ENCODE measurements at regions not wholly inside any gene's neighbourhood (a gene's known extent, or its start where the extent isn't known, plus 50 kb on each side); places are given as distances from the start of the nearest gene placed in this dataset.
A peak's percentile ranks its signal among the peaks of the same experiment; 100 is the strongest.

DNA sequence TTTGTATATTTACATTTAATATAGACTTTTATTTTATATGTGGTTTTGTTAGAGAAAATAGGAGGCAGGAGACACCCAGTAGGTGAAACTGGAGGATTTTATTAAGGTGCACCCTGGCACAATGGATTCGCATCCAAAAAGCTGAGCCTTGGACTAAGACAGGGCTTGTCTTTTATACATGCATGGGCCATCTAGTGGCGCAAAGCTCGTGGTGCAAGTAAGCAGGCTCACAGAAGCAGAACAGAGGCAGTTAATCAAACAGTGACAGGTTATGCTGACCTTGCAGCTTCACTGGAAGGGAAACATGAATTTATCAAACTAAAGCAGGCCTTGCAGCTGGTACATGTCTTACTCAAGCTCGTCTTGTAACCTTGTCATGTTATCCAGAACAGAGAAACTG is 58.8 kb upstream of the ZNF681 start:
- ATAC-seq (peak; percentile 78), DNase-seq (ENCODE audit: low spot score) (peak; percentile 53)
- H3K9me3 Mint-ChIP-seq = peaks cover 67% of the 10 kb centered on the region
- ChIA-PET POLR2A (interaction anchor here (0.7 to 0.8 kb wide), 2 partner anchors 195 to 402 kb away, joined by 3 read pairs; no protein-coding TSS in a partner anchor), CTCF (interaction anchor here (0.6 to 1.3 kb wide), 7 partner anchors 13 to 402 kb away, joined by 3 to 5 read pairs (median 4); partner anchors contain the start of genes ZNF675 and ZNF681)
- H3K27ac Mint-ChIP-seq = no peak overlapping the region
- H3K27me3 Mint-ChIP-seq (ENCODE audit: low read depth) = peaks cover 3% of the 10 kb centered on the region; the same call in 1 of the 2 replicates
- H3K4me3 Mint-ChIP-seq = no peak overlapping the region
- peaks cover 9% of the 10 kb centered on the region; the same call in 1 of the 2 replicates for H3K4me1 Mint-ChIP-seq
- peaks cover 74% of the 10 kb centered on the region for H3K36me3 Mint-ChIP-seq
- TF ChIP-seq, protein P1, sequence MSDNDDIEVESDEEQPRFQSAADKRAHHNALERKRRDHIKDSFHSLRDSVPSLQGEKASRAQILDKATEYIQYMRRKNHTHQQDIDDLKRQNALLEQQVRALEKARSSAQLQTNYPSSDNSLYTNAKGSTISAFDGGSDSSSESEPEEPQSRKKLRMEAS (CRISPR knock-in tag; IDR thresholded peaks at IDR 0.05) = no peak
- TF ChIP-seq NFATC4 (CRISPR knock-in tag; IDR thresholded peaks at IDR 0.05) = no peak
- no peak for TF ChIP-seq ZBTB21 (CRISPR knock-in tag; IDR thresholded peaks at IDR 0.05; ENCODE audit: borderline replicate concordance)
- TF ChIP-seq, protein P2, sequence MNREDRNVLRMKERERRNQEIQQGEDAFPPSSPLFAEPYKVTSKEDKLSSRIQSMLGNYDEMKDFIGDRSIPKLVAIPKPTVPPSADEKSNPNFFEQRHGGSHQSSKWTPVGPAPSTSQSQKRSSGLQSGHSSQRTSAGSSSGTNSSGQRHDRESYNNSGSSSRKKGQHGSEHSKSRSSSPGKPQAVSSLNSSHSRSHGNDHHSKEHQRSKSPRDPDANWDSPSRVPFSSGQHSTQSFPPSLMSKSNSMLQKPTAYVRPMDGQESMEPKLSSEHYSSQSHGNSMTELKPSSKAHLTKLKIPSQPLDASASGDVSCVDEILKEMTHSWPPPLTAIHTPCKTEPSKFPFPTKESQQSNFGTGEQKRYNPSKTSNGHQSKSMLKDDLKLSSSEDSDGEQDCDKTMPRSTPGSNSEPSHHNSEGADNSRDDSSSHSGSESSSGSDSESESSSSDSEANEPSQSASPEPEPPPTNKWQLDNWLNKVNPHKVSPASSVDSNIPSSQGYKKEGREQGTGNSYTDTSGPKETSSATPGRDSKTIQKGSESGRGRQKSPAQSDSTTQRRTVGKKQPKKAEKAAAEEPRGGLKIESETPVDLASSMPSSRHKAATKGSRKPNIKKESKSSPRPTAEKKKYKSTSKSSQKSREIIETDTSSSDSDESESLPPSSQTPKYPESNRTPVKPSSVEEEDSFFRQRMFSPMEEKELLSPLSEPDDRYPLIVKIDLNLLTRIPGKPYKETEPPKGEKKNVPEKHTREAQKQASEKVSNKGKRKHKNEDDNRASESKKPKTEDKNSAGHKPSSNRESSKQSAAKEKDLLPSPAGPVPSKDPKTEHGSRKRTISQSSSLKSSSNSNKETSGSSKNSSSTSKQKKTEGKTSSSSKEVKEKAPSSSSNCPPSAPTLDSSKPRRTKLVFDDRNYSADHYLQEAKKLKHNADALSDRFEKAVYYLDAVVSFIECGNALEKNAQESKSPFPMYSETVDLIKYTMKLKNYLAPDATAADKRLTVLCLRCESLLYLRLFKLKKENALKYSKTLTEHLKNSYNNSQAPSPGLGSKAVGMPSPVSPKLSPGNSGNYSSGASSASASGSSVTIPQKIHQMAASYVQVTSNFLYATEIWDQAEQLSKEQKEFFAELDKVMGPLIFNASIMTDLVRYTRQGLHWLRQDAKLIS (CRISPR knock-in tag; IDR thresholded peaks at IDR 0.05; ENCODE audit: borderline replicate concordance) = no peak
- no peak for TF ChIP-seq GABPB1 (CRISPR knock-in tag; IDR thresholded peaks at IDR 0.05)
- TF ChIP-seq GTF2I (CRISPR knock-in tag; conservative IDR thresholded peaks at IDR 0.05) = no peak
- TF ChIP-seq FOXP1 (CRISPR knock-in tag; IDR thresholded peaks at IDR 0.05; ENCODE audit: borderline replicate concordance) = no peak
- no peak for TF ChIP-seq SMAD4 (CRISPR knock-in tag; IDR thresholded peaks at IDR 0.05)
- TF ChIP-seq, protein P3, sequence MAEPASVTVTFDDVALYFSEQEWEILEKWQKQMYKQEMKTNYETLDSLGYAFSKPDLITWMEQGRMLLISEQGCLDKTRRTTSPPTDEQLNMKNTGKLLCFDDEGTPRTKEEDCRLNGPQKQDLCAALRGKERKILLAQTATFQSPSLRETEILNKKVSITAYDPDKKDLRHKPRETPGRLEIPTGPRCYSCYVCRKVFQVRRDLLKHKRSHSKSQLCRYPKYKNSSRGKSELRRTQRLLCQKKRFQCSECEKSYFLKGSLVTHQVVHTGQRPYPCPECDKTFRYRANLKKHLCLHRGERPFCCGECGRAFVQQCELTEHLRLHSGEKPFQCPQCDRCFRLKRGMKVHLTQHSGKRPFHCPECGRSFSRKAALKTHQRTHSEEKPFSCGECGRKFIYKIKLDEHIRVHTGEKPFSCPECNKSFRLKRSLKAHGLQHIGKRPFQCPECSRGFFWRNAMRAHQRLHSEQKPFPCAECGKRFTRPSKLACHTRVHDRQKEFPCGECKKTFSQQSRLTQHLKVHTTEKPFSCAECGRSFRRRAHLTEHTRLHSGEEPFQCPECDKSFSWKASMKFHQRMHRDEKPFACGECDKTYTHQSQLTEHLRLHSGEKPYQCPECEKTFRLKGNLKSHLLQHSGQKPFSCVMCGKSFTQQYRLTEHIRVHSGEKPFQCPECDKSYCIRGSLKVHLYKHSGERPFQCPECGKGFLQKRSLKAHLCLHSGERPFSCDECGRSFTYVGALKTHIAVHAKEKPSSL (CRISPR knock-in tag; conservative IDR thresholded peaks at IDR 0.05) = no peak
- TF ChIP-seq, protein P4, sequence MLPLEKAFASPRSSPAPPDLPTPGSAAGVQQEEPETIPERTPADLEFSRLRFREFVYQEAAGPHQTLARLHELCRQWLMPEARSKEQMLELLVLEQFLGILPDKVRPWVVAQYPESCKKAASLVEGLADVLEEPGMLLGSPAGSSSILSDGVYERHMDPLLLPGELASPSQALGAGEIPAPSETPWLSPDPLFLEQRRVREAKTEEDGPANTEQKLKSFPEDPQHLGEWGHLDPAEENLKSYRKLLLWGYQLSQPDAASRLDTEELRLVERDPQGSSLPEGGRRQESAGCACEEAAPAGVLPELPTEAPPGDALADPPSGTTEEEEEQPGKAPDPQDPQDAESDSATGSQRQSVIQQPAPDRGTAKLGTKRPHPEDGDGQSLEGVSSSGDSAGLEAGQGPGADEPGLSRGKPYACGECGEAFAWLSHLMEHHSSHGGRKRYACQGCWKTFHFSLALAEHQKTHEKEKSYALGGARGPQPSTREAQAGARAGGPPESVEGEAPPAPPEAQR (CRISPR knock-in tag; IDR thresholded peaks at IDR 0.05) = no peak
- TF ChIP-seq, protein P5, sequence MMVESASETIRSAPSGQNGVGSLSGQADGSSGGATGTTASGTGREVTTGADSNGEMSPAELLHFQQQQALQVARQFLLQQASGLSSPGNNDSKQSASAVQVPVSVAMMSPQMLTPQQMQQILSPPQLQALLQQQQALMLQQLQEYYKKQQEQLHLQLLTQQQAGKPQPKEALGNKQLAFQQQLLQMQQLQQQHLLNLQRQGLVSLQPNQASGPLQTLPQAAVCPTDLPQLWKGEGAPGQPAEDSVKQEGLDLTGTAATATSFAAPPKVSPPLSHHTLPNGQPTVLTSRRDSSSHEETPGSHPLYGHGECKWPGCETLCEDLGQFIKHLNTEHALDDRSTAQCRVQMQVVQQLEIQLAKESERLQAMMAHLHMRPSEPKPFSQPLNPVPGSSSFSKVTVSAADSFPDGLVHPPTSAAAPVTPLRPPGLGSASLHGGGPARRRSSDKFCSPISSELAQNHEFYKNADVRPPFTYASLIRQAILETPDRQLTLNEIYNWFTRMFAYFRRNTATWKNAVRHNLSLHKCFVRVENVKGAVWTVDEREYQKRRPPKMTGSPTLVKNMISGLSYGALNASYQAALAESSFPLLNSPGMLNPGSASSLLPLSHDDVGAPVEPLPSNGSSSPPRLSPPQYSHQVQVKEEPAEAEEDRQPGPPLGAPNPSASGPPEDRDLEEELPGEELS (CRISPR knock-in tag; IDR thresholded peaks at IDR 0.05) = no peak
- TF ChIP-seq ZNF396 (CRISPR knock-in tag; IDR thresholded peaks at IDR 0.05; ENCODE audit: borderline replicate concordance) = no peak
- TF ChIP-seq NFYB (CRISPR knock-in tag; conservative IDR thresholded peaks at IDR 0.05; ENCODE audit: low read depth) = no peak
- TF ChIP-seq, protein P6, sequence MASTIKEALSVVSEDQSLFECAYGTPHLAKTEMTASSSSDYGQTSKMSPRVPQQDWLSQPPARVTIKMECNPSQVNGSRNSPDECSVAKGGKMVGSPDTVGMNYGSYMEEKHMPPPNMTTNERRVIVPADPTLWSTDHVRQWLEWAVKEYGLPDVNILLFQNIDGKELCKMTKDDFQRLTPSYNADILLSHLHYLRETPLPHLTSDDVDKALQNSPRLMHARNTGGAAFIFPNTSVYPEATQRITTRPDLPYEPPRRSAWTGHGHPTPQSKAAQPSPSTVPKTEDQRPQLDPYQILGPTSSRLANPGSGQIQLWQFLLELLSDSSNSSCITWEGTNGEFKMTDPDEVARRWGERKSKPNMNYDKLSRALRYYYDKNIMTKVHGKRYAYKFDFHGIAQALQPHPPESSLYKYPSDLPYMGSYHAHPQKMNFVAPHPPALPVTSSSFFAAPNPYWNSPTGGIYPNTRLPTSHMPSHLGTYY (CRISPR knock-in tag; IDR thresholded peaks at IDR 0.05) = no peak
- no peak for TF ChIP-seq MYBL2 (CRISPR knock-in tag; IDR thresholded peaks at IDR 0.05)
- no peak for TF ChIP-seq TCF7 (CRISPR knock-in tag; IDR thresholded peaks at IDR 0.05; ENCODE audit: low read depth)
- TF ChIP-seq, protein P7, sequence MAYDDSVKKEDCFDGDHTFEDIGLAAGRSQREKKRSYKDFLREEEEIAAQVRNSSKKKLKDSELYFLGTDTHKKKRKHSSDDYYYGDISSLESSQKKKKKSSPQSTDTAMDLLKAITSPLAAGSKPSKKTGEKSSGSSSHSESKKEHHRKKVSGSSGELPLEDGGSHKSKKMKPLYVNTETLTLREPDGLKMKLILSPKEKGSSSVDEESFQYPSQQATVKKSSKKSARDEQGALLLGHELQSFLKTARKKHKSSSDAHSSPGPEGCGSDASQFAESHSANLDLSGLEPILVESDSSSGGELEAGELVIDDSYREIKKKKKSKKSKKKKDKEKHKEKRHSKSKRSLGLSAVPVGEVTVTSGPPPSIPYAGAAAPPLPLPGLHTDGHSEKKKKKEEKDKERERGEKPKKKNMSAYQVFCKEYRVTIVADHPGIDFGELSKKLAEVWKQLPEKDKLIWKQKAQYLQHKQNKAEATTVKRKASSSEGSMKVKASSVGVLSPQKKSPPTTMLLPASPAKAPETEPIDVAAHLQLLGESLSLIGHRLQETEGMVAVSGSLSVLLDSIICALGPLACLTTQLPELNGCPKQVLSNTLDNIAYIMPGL (CRISPR knock-in tag; IDR thresholded peaks at IDR 0.05) = no peak
- TF ChIP-seq, protein P8, sequence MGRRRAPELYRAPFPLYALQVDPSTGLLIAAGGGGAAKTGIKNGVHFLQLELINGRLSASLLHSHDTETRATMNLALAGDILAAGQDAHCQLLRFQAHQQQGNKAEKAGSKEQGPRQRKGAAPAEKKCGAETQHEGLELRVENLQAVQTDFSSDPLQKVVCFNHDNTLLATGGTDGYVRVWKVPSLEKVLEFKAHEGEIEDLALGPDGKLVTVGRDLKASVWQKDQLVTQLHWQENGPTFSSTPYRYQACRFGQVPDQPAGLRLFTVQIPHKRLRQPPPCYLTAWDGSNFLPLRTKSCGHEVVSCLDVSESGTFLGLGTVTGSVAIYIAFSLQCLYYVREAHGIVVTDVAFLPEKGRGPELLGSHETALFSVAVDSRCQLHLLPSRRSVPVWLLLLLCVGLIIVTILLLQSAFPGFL (CRISPR knock-in tag; IDR thresholded peaks at IDR 0.05; ENCODE audit: borderline replicate concordance) = no peak

Data from WTC11 (cell line).